ENCODE measurements at regions not wholly inside any gene's neighbourhood (a gene's known extent, or its start where the extent isn't known, plus 50 kb on each side); places are given as distances from the start of the nearest gene placed in this dataset.

DNA sequence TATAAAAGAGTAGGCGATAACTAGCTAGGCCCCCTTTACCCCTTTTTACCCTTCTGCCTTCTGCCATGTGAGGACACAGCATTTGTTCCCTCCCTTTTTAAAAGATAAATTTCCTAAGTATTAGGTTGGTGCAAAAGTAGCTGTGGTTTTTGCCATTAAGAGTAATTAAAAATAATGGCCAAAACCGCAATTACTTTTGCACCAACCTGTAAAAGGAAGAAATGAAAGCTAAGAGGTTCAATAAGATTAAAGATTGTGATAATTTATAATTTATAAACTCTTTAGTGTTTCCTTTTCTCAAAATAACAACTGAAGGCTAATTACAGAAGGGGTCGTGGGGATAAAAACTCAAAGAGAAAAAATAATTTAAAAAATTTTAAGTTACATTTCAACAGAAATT is 283.5 kb upstream of the PDZRN3 start:
- H3K9ac ChIP-seq (ENCODE audit: low read length) = no peak overlapping the region
- H3K36me3 ChIP-seq (replicated peaks; ENCODE audit: insufficient read depth, low read length) = no peaks in the 10 kb centered on the region
- H3K27me3 ChIP-seq (replicated peaks; ENCODE audit: insufficient read depth, low read length) = no peaks in the 10 kb centered on the region
- no peak overlapping the region for H3K27ac ChIP-seq (ENCODE audit: low read length)
- DNase-seq = no peak
- H3K4me1 ChIP-seq (ENCODE audit: low read length) = no peaks in the 10 kb centered on the region
- H3K79me2 ChIP-seq (ENCODE audit: low read length) = no peaks in the 10 kb centered on the region
- no peaks in the 10 kb centered on the region for H4K20me1 ChIP-seq (ENCODE audit: insufficient read depth, low read length)
- H3K4me3 ChIP-seq (ENCODE audit: low read length) = no peak overlapping the region
- H3K9me2 ChIP-seq (replicated peaks; ENCODE audit: insufficient read depth, low read length) = no peaks in the 10 kb centered on the region
- TF ChIP-seq, protein P1, sequence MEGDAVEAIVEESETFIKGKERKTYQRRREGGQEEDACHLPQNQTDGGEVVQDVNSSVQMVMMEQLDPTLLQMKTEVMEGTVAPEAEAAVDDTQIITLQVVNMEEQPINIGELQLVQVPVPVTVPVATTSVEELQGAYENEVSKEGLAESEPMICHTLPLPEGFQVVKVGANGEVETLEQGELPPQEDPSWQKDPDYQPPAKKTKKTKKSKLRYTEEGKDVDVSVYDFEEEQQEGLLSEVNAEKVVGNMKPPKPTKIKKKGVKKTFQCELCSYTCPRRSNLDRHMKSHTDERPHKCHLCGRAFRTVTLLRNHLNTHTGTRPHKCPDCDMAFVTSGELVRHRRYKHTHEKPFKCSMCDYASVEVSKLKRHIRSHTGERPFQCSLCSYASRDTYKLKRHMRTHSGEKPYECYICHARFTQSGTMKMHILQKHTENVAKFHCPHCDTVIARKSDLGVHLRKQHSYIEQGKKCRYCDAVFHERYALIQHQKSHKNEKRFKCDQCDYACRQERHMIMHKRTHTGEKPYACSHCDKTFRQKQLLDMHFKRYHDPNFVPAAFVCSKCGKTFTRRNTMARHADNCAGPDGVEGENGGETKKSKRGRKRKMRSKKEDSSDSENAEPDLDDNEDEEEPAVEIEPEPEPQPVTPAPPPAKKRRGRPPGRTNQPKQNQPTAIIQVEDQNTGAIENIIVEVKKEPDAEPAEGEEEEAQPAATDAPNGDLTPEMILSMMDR (IDR thresholded peaks at IDR 0.05; ENCODE audit: low read length) = no peak
- no peak for TF ChIP-seq EZH2 (optimal IDR thresholded peaks at IDR 0.05; ENCODE audit: low read depth, low read length)
- no peak for TF ChIP-seq EZH2phosphoT487 (IDR thresholded peaks at IDR 0.05; ENCODE audit: low read length)
- no peaks in the 10 kb centered on the region for H3K9me3 ChIP-seq (replicated peaks; ENCODE audit: insufficient read depth, low read length)
- H3K4me2 ChIP-seq (ENCODE audit: low read depth, low read length) = no peak overlapping the region
- no peaks in the 10 kb centered on the region for H3F3A ChIP-seq (ENCODE audit: insufficient read depth, low read length)
- H2AFZ ChIP-seq (ENCODE audit: low read length) = no peak overlapping the region

DNA sequence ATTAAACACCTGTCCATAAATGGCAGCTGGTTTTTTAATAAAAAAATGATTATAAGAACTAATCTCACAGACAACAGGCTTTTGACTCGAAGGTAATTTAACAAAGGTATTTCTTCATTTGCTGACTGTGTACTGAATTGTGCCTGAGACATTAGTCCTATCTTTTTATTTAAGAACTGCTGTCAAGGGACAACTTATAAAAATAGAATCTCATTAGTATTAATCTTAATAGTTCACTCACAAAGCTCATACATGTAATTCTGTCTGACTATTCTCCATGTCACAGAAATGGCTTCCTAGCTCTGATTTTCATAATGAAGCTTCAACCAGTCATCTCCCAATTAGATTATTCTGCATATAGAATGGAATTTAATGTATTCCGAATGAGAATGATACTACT is 276.9 kb upstream of the PDZRN3 start:
- Histone ChIP-seq H4K20me1 (ENCODE audit: insufficient read depth, low read length) (no peaks in the 10 kb centered on the region), H3K4me1 (ENCODE audit: low read length) (no peaks in the 10 kb centered on the region), H3F3A (ENCODE audit: insufficient read depth, low read length) (no peaks in the 10 kb centered on the region), H3K4me2 (ENCODE audit: low read depth, low read length) (no peak overlapping the region), H3K9me3 (replicated peaks; ENCODE audit: insufficient read depth, low read length) (no peaks in the 10 kb centered on the region), H3K27ac (ENCODE audit: low read length) (no peak overlapping the region), H3K27me3 (replicated peaks; ENCODE audit: insufficient read depth, low read length) (no peaks in the 10 kb centered on the region), H3K9ac (ENCODE audit: low read length) (no peak overlapping the region), H3K36me3 (replicated peaks; ENCODE audit: insufficient read depth, low read length) (no peaks in the 10 kb centered on the region), H3K79me2 (ENCODE audit: low read length) (no peaks in the 10 kb centered on the region), H3K4me3 (ENCODE audit: low read length) (no peak overlapping the region), H3K9me2 (replicated peaks; ENCODE audit: insufficient read depth, low read length) (no peaks in the 10 kb centered on the region), H2AFZ (ENCODE audit: low read length) (no peak overlapping the region)
- no peak for DNase-seq
- TF ChIP-seq EZH2phosphoT487 (IDR thresholded peaks at IDR 0.05; ENCODE audit: low read length) (no peak), EZH2 (optimal IDR thresholded peaks at IDR 0.05; ENCODE audit: low read depth, low read length) (no peak)
- TF ChIP-seq, protein P1 (IDR thresholded peaks at IDR 0.05; ENCODE audit: low read length) = no peak

- H3F3A ChIP-seq (ENCODE audit: insufficient read depth, low read length) = no peaks in the 10 kb centered on the region
- no peaks in the 10 kb centered on the region for H3K9me3 ChIP-seq (replicated peaks; ENCODE audit: insufficient read depth, low read length)
- H3K9ac ChIP-seq (ENCODE audit: low read length) = no peak overlapping the region
- no peaks in the 10 kb centered on the region for H4K20me1 ChIP-seq (ENCODE audit: insufficient read depth, low read length)
- no peaks in the 10 kb centered on the region for H3K4me1 ChIP-seq (ENCODE audit: low read length)
- H3K79me2 ChIP-seq (ENCODE audit: low read length) = no peaks in the 10 kb centered on the region
- no peak for TF ChIP-seq EZH2phosphoT487 (IDR thresholded peaks at IDR 0.05; ENCODE audit: low read length)
- H3K36me3 ChIP-seq (replicated peaks; ENCODE audit: insufficient read depth, low read length) = no peaks in the 10 kb centered on the region
- no peak overlapping the region for H3K4me3 ChIP-seq (ENCODE audit: low read length)
- no peak overlapping the region for H3K27ac ChIP-seq (ENCODE audit: low read length)
- H2AFZ ChIP-seq (ENCODE audit: low read length) = no peak overlapping the region
- no peaks in the 10 kb centered on the region for H3K9me2 ChIP-seq (replicated peaks; ENCODE audit: insufficient read depth, low read length)
- DNase-seq = no peak
- no peak overlapping the region for H3K4me2 ChIP-seq (ENCODE audit: low read depth, low read length)
- H3K27me3 ChIP-seq (replicated peaks; ENCODE audit: insufficient read depth, low read length) = no peaks in the 10 kb centered on the region
Measured at GRCh38 chr3:73894474-73895213, 269.9 kb upstream of the PDZRN3 start.

DNA sequence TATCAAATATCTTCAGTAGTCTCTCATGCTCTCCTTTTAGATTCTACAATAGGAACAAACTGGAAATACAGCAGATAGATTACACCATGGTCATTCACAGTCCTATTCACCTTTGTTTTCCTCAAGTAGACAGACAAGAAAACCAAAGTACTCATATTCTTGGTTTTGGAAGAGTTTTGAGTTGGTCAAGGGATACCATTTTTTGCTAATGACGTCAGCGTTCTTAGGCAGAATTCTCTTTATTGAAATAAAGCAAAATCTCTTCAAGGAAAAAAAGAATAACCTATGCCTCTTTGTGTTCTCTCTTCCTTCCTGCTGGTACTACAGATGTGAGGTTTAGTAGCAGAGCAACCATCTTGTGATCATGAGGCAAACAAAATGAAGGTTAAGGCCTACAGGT is 268.3 kb upstream of the PDZRN3 start:
- DNase-seq = no peak
- no peak overlapping the region for H3K4me2 ChIP-seq (ENCODE audit: low read depth, low read length)
- H3F3A ChIP-seq (ENCODE audit: insufficient read depth, low read length) = no peaks in the 10 kb centered on the region
- no peaks in the 10 kb centered on the region for H3K9me2 ChIP-seq (replicated peaks; ENCODE audit: insufficient read depth, low read length)
- H3K79me2 ChIP-seq (ENCODE audit: low read length) = no peaks in the 10 kb centered on the region
- no peak overlapping the region for H3K4me3 ChIP-seq (ENCODE audit: low read length)
- H3K9me3 ChIP-seq (replicated peaks; ENCODE audit: insufficient read depth, low read length) = no peaks in the 10 kb centered on the region
- no peaks in the 10 kb centered on the region for H3K27me3 ChIP-seq (replicated peaks; ENCODE audit: insufficient read depth, low read length)
- no peak overlapping the region for H2AFZ ChIP-seq (ENCODE audit: low read length)
- no peak overlapping the region for H3K9ac ChIP-seq (ENCODE audit: low read length)
- no peaks in the 10 kb centered on the region for H3K36me3 ChIP-seq (replicated peaks; ENCODE audit: insufficient read depth, low read length)
- H3K27ac ChIP-seq (ENCODE audit: low read length) = no peak overlapping the region
- no peaks in the 10 kb centered on the region for H4K20me1 ChIP-seq (ENCODE audit: insufficient read depth, low read length)
- TF ChIP-seq, protein P1 (IDR thresholded peaks at IDR 0.05; ENCODE audit: low read length) = no peak
- TF ChIP-seq EZH2phosphoT487 (IDR thresholded peaks at IDR 0.05; ENCODE audit: low read length) (no peak), EZH2 (optimal IDR thresholded peaks at IDR 0.05; ENCODE audit: low read depth, low read length) (no peak)
- no peaks in the 10 kb centered on the region for H3K4me1 ChIP-seq (ENCODE audit: low read length)
